GM12874 (cell line): ENCODE measurements at regions not wholly inside any gene's neighbourhood (a gene's known extent, or its start where the extent isn't known, plus 50 kb on each side); places are given as distances from the start of the nearest gene placed in this dataset.

ENCODE experiments used
- TF ChIP-seq, protein P1 (sequence below): IDR thresholded peaks from 2 replicates; pipeline ENCODE4 v1.5.1; 2011; ENCODE audit warnings: low read depth, mild to moderate bottlenecking, control low read depth, low read length, moderate library complexity; ENCODE audit not compliant: insufficient read depth

DNA sequence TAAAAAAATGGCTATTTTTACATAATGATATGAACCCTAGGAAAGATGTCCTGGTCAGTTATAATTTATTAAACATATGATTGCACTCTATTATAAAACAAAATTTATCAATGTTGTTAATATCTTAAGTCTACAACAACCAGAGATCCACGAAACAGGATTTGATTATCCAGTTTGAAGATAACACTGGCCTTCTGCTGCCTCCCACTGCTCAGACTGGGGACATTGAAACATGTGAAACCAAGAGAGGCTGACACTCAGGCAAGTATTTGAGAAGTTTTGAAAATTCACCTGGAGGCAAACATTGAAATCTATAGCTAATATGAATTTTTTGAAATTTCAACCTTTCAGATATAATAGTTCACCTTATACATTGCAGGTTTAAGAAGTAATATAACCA is 219.3 kb upstream of the HSF2 start:
- TF ChIP-seq, protein P1, sequence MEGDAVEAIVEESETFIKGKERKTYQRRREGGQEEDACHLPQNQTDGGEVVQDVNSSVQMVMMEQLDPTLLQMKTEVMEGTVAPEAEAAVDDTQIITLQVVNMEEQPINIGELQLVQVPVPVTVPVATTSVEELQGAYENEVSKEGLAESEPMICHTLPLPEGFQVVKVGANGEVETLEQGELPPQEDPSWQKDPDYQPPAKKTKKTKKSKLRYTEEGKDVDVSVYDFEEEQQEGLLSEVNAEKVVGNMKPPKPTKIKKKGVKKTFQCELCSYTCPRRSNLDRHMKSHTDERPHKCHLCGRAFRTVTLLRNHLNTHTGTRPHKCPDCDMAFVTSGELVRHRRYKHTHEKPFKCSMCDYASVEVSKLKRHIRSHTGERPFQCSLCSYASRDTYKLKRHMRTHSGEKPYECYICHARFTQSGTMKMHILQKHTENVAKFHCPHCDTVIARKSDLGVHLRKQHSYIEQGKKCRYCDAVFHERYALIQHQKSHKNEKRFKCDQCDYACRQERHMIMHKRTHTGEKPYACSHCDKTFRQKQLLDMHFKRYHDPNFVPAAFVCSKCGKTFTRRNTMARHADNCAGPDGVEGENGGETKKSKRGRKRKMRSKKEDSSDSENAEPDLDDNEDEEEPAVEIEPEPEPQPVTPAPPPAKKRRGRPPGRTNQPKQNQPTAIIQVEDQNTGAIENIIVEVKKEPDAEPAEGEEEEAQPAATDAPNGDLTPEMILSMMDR = no peak

DNA sequence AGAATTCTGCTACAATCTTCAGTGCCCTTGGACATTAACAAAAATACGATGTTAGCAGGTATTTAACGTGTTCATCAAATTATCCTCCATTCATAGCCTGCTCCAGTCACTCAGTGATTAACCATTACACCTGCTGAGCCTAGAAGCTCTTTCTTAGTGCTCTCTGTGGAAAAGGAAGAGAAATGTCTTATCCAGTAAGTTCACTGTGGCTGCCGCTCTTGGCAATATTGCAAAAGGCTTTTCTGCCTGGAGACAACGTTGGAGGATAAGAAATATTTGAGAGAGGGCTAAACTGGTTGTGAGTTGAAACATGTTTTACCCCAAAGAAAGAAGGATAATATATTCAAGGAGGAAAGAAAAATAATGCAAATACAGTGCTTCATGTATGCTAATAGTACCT is 217.4 kb upstream of the HSF2 start:
- TF ChIP-seq, protein P1 = no peak

DNA sequence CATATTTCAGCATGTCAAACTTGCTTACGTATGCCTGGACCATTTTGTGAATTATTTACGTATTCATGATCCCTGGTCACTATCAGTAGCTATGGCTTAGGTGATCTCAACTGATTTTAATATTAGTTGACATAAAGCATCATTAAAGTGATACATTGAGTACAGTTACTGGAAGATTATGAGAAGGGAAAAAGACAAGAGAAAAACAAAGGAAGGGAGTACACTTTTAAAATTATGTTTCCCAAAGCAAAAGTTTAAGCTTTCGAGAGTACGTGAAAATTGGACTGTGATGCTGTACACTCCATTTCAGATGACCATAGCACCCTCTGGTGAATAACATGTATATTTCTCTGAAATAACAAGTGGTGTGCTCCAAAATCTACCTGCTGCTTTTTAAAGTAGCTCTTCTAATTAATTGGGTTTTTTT is 215.0 kb upstream of the HSF2 start:
- TF ChIP-seq, protein P1 = no peak

DNA sequence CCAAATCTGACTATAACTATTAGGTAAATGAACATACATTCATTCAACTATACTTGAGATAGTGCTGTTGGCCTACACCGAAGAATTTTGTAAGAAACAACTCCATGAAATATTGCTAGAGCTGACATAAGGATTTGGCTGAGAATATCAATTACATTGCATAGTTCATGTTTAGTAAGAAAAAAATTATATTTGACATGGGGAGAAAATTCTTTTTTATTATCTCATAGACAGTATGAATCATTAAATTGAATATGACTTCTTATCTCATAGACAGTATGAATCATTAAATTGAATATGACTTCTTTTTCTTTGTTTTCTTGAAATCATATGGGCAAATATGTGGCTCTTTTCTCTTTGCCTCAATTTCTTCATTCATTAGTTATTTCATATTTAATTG is 212.3 kb upstream of the HSF2 start:
- TF ChIP-seq, protein P1 = no peak

DNA sequence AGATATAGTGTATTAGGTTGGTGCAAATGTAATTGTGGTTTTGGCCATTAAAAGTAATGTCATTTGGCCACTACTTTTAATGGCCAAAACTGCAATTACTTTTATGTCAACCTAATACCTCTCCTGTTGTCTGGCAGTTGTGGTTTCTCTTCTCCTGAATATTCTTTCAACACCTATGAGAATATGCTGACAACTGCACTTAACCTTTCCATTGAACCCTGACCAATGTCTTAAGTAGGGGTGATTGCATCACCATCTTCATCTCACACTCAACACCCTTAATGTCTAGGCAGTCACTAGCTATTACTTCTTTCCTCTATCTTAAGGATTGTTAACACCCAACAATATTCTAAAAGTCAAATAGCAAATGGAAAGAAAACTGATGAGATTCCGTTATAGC is 200.5 kb upstream of the HSF2 start:
- TF ChIP-seq, protein P1 = no peak

DNA sequence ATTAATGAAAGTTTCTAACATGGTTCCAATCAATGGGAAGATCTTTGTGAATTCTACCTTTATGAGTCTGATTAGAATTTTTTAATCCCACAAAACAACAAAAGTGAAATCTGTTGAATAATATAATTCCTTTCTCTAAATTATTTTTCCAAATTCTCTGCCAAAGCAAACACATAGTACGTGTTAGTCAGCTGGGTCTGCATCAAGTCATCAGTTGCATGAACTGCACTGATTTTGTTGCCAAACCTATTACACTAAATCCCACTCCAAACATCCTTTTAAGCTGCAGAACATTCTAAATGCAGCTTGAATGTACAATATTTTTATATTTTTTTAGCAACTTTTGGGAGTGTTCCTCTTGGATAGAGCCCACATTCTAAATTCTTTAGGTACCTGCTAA is 199.0 kb upstream of the HSF2 start:
- TF ChIP-seq, protein P1 = no peak

DNA sequence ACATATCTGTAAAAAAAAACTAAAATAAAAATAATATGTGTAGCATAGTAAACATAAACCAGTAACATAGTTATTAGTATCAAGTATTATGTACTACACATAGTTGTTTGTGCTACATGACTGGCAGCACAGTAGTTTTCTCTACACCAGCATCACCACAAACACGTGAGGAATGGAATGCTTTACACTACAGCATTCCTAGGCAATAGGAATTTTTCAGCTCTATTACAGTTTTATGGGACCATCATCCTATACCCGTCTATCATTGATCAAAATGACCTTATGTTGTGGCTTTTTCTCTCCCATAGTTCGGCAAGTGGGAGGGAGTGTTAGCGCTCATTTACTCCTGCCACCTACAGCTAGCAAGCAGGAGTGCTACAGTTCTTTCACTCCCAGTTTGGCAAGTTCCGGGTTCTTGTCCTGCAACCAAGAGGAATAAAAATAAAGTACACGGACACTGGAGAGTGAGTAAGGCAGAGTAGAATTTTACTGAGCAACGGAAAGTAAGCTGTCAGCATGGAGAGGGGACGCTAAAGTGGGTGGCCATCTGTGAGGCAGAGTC is 196.8 kb upstream of the HSF2 start:
- TF ChIP-seq, protein P1 = no peak
